ENCODE measurements at regions not wholly inside any gene's neighbourhood (a gene's known extent, or its start where the extent isn't known, plus 50 kb on each side); places are given as distances from the start of the nearest gene placed in this dataset.

- TF ChIP-seq CHD7 (IDR thresholded peaks at IDR 0.05; ENCODE audit: insufficient replicate concordance, low read length), result no peak
- TF ChIP-seq USF2 (IDR thresholded peaks at IDR 0.05; ENCODE audit: low read length), result no peak
- no peak for TF ChIP-seq JUND (IDR thresholded peaks at IDR 0.05; ENCODE audit: low read length)
- no peak for TF ChIP-seq CBX8 (IDR thresholded peaks at IDR 0.05; ENCODE audit: borderline replicate concordance, low read depth, low read length)
- TF ChIP-seq TAF7 (optimal IDR thresholded peaks at IDR 0.05; ENCODE audit: borderline replicate concordance, low read depth, low read length), result no peak
- no peak for TF ChIP-seq YY1 (IDR thresholded peaks at IDR 0.05; ENCODE audit: low read depth, low read length)
- no peak for TF ChIP-seq PHF8 (conservative IDR thresholded peaks at IDR 0.05; ENCODE audit: low read depth, low read length)
These were observed 156.1 kb downstream of the DLL1 start (continued) for GRCh38 chr6:170134471-170135440.

All from H1 (cell line).